Adrenal gland (tissue), 9 donors: ENCODE measurements at regions not wholly inside any gene's neighbourhood (a gene's known extent, or its start where the extent isn't known, plus 50 kb on each side); places are given as distances from the start of the nearest gene placed in this dataset.

Experiments used
- DNase-seq, 7 donors: peaks; one replicate each; pipeline ENCODE4 v3.0.0-alpha.2; 2019 to 2020
- H3K27ac ChIP-seq, 5 donors: fragments of 200-600 bp; sonication (generic) in 4 of 5; 1 replicate in 3 of 5; 2 replicates in 2 of 5; pipeline versions ENCODE4 v1.5.1 to v1.8.0; 2016 to 2020; ENCODE audit warnings: mild to moderate bottlenecking in 1 of 5
- H3K27me3 ChIP-seq: fragments of 200-600 bp; 2 replicates; pipeline ENCODE4 v1.8.0; 2021
- H3K36me3 ChIP-seq, 2 donors: fragments of 200-600 bp; replicated peaks in 1 of 2; 1 replicate in 1 of 2; 2 replicates in 1 of 2; pipeline versions ENCODE4 v1.5.1 to v1.8.0; 2018 to 2022
- H3K4me1 ChIP-seq, 2 donors: fragments of 200-600 bp; replicated peaks in 1 of 2; 1 replicate in 1 of 2; 2 replicates in 1 of 2; pipeline versions ENCODE4 v1.5.1 to v1.8.0; 2018 to 2021
- H3K4me3 ChIP-seq, 4 donors: fragments of 200-600 bp; sonication (generic) in 3 of 4; one replicate each; pipeline ENCODE4 v1.5.1; 2016 to 2018
- H3K9me3 ChIP-seq, 3 donors: fragments of 200-600 bp; sonication (generic) in 1 of 3; replicated peaks in 1 of 3; 1 replicate in 2 of 3; 2 replicates in 1 of 3; pipeline versions ENCODE4 v1.5.1 to v1.8.0; 2016 to 2021
- POLR2A ChIP-seq, 2 donors: fragments of 450-650 bp; IDR thresholded peaks; one replicate each; pipeline ENCODE4 v1.6.1; 2017; ENCODE audit warnings: antibody characterized with exemption in 2 of 2, mild to moderate bottlenecking in 2 of 2, moderate library complexity in 1 of 2
- WGBS, 4 donors: extraction: QIAGEN DNeasy Blood & Tissue Kit in 2 of 4; methylation state at CpG; one replicate each; pipeline versions ENCODE4 v1.1.5 to v1.1.7; 2013 to 2017; 5-methylcytosine and 5-hydroxymethylcytosine counted together
- intact Hi-C, 2 donors: fragments of 100-400 bp; cut with DNase I; formaldehyde crosslinking; loops; one replicate each; pipeline versions ENCODE4 v1.14.1 to v1.15.0; 2022 to 2023
- TF ChIP-seq, protein P1 (sequence below), 6 experiments: fragments of 450-650 bp in 4 of 6; fragments of 200-600 bp in 2 of 6; sonication (generic) in 1 of 6; IDR thresholded peaks; 1 replicate in 5 of 6; 2 replicates in 1 of 6; pipeline versions ENCODE4 v1.5.1 to v1.8.0; 2016 to 2021; ENCODE audit warnings: antibody characterized with exemption in 6 of 6, mild to moderate bottlenecking in 2 of 6, moderate library complexity in 1 of 6
- donor health status: healthy with polysubstance abuse.
- donor health status: Bipolar disorder and iron deficiency.
- donor health status: DM: yes; HTN: yes; CAD: no.
- donor health status: DM: no; HTN: no; CAD: no.
- donor health status: DM: no; HTN: no; CAD: no.

DNA sequence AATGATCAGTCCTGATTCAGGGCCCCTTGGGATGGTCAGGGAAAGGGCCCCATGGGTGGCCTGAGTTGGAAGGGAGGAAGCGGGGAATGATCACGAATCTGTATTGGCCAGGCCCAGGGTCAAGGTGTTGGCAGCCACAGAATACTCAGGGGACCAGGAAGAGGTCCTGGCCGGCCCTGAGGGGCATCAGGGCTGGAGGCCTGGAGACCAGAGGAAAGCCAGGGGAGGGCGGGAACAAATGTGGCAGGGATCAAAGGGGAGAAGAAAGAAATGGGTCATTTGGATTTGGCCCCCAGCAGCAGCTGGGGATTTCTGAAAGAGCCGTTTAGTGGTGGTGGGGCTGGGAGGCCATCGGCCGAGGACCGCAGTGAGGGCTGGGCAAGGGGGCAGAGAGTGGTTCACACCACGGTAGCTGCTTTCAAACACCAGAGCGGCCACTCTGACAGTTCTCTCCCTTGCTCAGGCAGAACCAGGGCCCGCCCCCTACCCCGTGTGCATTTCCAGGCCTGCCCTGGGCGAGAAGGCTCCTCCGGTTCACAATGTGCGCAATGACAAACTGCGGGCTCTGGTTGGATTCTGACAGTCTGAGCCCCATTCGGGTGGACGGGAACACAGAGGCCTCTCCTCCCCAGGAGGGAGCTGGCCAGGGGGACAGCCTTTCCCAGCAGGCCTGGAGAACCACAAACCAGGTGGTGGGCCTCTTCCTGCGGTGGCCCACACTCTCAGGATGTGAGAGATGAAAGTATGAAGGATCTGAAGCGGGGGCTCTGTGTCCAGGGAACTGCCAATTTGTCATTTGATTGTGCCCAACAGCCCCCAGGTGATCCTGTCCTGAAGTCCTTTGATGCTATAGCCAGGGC lies 220.3 kb upstream of the IER5L start:
- Histone ChIP-seq H3K36me3 (no peaks in the 10 kb centered on the region), H3K27ac (no peak overlapping the region), H3K4me3 (no peak overlapping the region), H3K4me1 (peaks cover 0 to 11% of the 10 kb centered on the region in 2 donors), H3K9me3 (no peaks in the 10 kb centered on the region), H3K27me3 (no peaks in the 10 kb centered on the region)
- WGBS, 4 donors: 77 to 94% (median 87%) methylated on average over 12 to 20 of the region's 20 CpGs
- intact Hi-C loops: no loop called here
- no peak for DNase-seq
- TF ChIP-seq, protein P1, sequence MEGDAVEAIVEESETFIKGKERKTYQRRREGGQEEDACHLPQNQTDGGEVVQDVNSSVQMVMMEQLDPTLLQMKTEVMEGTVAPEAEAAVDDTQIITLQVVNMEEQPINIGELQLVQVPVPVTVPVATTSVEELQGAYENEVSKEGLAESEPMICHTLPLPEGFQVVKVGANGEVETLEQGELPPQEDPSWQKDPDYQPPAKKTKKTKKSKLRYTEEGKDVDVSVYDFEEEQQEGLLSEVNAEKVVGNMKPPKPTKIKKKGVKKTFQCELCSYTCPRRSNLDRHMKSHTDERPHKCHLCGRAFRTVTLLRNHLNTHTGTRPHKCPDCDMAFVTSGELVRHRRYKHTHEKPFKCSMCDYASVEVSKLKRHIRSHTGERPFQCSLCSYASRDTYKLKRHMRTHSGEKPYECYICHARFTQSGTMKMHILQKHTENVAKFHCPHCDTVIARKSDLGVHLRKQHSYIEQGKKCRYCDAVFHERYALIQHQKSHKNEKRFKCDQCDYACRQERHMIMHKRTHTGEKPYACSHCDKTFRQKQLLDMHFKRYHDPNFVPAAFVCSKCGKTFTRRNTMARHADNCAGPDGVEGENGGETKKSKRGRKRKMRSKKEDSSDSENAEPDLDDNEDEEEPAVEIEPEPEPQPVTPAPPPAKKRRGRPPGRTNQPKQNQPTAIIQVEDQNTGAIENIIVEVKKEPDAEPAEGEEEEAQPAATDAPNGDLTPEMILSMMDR (IDR thresholded peaks at IDR 0.05): no peak
- no peak for TF ChIP-seq POLR2A (IDR thresholded peaks at IDR 0.05)

GRCh38 chr9:129397335-129397734 lies 219.3 kb upstream of the IER5L start:
- TF ChIP-seq, protein P1 (IDR thresholded peaks at IDR 0.05): no peak
- no peak for TF ChIP-seq POLR2A (IDR thresholded peaks at IDR 0.05)
- intact Hi-C loops: no loop called here
- Histone ChIP-seq H3K4me3 (no peak overlapping the region), H3K27me3 (no peaks in the 10 kb centered on the region), H3K4me1 (peaks cover 0 to 2% of the 10 kb centered on the region in 2 donors), H3K9me3 (no peaks in the 10 kb centered on the region), H3K27ac (no peak overlapping the region), H3K36me3 (no peaks in the 10 kb centered on the region)
- WGBS, 4 donors: 84 to 87% (median 85%) methylated on average over 6 of the region's 6 CpGs
- DNase-seq: no peak

DNA sequence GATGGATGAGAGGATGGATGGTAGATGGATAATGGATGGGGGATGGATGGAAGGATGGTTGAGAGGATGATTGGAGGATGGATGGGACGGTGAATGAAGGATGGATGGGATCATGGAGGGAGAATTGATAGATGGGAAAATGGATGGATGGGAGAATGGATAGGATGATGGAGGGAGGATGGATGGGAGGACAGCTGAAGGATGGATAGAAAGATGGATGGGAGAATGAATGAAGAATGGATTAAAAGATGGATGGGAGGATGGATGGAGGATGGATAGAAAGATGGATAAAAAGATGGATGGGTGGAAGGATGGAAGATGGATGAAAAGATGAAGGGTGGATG lies 218.3 kb upstream of the IER5L start:
- no peak overlapping the region for H3K4me3 ChIP-seq
- H3K27ac ChIP-seq: no peak overlapping the region
- WGBS, 4 donors: 60 to 67% (median 64%) methylated on average over 1 of the region's 1 CpG
- no peaks in the 10 kb centered on the region for H3K4me1 ChIP-seq
- no peaks in the 10 kb centered on the region for H3K36me3 ChIP-seq
- DNase-seq: no peak
- H3K27me3 ChIP-seq: no peaks in the 10 kb centered on the region
- TF ChIP-seq, protein P1 (IDR thresholded peaks at IDR 0.05): no peak
- TF ChIP-seq POLR2A (IDR thresholded peaks at IDR 0.05): no peak
- H3K9me3 ChIP-seq: no peaks in the 10 kb centered on the region
- intact Hi-C loops: no loop called here

- H3K27ac ChIP-seq: peak overlapping the region in 1 of 5 donors; percentile 67
- DNase-seq: no peak
- WGBS, 4 donors: 40 to 64% (median 51%) methylated on average over 3 of the region's 3 CpGs
- TF ChIP-seq POLR2A (IDR thresholded peaks at IDR 0.05): no peak
- TF ChIP-seq, protein P1 (IDR thresholded peaks at IDR 0.05): no peak
- H3K9me3 ChIP-seq: no peaks in the 10 kb centered on the region
- H3K4me3 ChIP-seq: no peak overlapping the region
- H3K4me1 ChIP-seq: no peaks in the 10 kb centered on the region
- no peaks in the 10 kb centered on the region for H3K36me3 ChIP-seq
- intact Hi-C loops: no loop called here
- H3K27me3 ChIP-seq: no peaks in the 10 kb centered on the region
Observed at GRCh38 chr9:129395633-129396364, 217.7 kb upstream of the IER5L start.
